GM18511 (cell line): ENCODE measurements at regions not wholly inside any gene's neighbourhood (a gene's known extent, or its start where the extent isn't known, plus 50 kb on each side); places are given as distances from the start of the nearest gene placed in this dataset.
"Not testable (repeated sequence)": the region's sequence is repeated elsewhere in the genome, so short reads cannot be mapped to it uniquely, and the experiment has no call there.

Experiments used
- ATAC-seq: cut with Tn5 transposase; IDR thresholded peaks from one replicate; pipeline ENCODE4 v1.9.1; 2021; ENCODE audit warnings: mild to moderate bottlenecking, moderate library complexity; ENCODE audit not compliant: unreplicated experiment

- no peak for ATAC-seq
Observed at GRCh38 chr3:144499001-144499930, 527.6 kb downstream of the DIPK2A start.

DNA sequence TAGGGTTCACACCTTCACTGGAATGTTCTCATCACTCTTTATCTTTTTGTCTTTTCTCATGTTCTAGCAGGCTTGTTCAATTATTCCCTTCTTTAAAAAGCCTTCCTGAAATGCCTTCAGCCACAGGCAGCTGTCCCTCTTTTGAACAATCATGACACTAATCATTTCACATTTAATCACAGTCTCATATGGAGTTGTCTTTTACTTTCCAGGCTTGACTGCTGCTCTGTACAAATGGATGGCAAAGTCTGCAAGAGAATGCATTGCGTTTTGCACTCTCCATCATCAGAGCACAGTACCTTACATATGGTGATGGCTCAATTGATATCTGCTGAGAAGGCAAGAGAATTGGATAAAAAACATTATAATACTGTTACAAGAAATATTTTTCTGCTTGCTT is 529.8 kb downstream of the DIPK2A start:
- ATAC-seq: no peak

DNA sequence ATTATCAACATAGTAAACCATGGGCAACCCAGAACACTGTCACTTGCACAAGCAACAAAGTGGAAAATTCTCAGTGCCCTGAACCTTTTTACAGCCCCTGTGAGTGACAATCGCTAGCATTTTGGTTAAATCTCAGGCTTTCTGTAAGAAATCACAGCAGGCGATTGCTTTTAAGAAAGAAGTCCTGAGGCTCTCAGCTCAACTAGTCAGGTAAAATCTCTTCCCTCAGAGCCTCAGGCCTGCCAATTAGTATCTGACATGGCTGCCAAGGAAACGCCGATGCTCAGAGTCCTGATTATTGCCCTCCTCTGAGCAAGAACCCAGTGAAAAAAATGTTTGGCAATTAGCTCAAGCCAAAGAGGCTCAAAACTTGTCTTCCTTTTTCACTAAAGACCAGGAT is 530.8 kb downstream of the DIPK2A start:
- no peak for ATAC-seq

GRCh38 chr3:144506375-144506774 is 534.8 kb downstream of the DIPK2A start:
- not testable (repeated sequence) for ATAC-seq

GRCh38 chr3:144511346-144511745 is 539.7 kb downstream of the DIPK2A start:
- no peak for ATAC-seq

DNA sequence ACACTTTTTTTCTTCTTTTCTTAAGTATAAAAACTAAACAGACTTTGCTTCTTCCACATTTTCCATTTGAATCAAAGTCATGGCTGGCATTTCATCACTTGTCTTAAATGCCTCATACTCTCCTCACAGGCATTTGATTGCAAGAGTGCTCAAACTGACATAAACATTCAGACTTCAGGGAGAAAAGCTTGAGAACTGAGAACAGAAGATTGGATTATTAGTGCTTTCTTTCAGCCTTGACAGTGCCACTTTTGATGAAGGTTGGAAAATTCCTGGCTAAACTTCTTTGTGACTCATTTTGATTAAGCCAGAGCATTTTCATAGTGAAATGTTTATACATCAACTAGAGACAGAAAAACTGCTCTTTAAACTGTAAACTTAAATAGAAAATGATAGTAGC is 544.4 kb downstream of the DIPK2A start:
- no peak for ATAC-seq

DNA sequence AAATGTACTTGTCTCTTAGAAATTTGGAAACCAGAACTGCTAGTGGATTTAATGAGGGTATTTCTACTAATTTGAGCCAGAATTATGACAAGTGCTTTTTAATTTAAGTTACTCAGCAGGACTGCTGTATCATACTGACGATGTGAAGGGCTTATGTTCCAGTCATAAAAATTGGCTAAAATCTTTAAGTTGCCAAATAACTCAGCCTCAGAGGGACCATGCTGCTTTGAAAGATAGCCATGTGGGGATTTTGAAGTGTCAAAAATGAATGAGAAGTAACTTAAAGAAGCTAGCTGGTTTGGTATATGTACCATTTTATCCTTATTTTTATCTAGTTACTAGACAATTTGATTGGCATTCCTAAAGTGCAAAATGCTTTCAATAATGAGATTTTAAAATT is 545.0 kb downstream of the DIPK2A start:
- no peak for ATAC-seq

DNA sequence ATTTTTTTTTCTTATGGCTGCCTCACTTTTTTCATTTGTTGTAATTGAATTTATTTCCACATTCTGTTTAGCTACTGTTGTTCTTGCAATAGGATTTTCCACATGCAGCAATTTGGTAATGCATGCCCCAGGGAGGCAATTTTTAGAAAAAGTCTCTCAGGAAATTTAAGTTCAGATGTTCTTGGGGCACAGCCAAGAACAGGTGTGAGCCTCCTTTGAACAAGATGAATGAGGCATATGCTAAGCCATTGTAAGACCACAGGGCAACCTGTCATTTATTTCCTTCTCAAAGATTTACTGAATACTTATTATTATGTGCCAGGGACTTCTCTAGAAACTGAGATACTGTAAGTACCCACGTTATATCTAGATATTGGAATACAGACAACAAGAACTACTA is 549.5 kb downstream of the DIPK2A start:
- no peak for ATAC-seq

DNA sequence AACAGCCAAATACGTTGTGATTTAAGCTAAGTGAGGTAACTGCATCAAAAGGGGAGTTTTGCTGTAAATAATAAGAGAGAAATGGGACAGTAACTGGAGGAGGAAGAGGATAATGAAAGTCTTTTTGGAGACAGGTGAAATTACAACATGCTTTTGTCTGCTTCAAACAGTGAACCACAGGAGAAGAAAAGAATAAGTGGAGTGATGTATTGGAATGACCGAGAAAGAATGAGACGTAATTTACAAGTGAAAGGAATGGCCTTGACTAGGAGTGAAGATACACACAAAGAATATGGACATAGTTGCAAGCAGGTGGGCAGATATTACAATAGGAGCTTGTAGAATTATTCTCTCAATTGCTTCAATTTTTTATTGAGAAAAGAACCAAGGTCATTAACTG is 550.8 kb downstream of the DIPK2A start:
- no peak for ATAC-seq

- ATAC-seq: no peak
Observed at GRCh38 chr3:144523396-144523795, 551.8 kb downstream of the DIPK2A start.

DNA sequence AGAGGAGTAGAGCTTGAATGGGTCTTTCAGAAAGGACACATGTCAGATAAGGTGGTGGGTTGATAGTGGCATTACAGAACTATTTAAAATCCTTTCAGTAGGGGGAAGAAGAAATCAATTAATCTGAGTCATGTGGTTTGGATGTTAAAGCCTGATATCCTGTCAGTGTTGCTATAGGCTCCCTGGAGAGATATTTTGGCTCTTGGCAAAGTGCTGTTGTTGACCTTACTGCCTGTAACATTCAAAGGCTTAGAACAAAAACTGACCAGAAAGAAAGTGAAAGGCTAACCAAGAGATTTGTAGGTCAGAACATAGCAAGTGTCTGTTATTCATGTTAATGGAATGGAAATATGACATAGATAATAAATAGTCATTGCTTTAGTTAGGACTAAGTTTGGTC is 552.9 kb downstream of the DIPK2A start:
- ATAC-seq: no peak

GRCh38 chr3:144529566-144529965 is 557.9 kb downstream of the DIPK2A start:
- ATAC-seq: no peak

DNA sequence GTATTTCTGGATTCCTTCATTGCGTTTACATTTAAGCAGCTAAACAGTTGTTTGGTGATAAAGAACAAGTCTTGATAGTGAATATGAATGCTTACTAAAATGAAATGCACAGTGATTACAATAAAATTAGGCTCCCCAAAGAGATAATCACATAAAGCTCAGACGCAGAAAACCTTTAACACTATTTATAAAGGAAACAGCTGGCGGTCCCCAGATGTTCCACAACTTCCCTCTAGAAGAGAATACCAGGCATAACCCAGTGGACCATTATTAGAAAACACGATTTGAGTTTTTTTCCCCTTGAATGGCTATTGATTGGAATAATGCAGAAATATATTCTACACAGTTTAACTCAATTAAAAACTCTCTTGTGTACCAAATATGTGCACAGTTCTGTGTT is 573.2 kb downstream of the DIPK2A start:
- no peak for ATAC-seq

DNA sequence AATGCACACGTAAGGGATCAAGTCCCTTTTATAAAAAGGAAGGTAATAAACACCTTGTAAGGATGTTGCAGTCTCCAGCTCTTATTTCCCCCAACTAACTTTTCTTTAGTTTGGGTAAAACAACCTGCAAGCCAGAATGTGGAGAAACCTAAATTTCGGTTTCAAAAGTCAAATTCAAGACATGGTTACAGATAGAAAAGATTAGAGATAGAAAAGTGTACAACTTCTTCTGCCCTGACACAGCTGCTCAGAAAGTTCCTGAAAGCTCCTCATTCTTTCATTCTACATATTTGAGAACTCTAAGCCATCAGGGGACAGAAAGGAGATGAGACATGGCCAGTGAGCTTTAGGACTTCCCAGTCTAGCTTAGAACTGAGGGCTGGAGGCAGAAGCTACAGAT is 574.9 kb downstream of the DIPK2A start:
- ATAC-seq: no peak

GRCh38 chr3:144548346-144548745 is 576.7 kb downstream of the DIPK2A start:
- no peak for ATAC-seq

DNA sequence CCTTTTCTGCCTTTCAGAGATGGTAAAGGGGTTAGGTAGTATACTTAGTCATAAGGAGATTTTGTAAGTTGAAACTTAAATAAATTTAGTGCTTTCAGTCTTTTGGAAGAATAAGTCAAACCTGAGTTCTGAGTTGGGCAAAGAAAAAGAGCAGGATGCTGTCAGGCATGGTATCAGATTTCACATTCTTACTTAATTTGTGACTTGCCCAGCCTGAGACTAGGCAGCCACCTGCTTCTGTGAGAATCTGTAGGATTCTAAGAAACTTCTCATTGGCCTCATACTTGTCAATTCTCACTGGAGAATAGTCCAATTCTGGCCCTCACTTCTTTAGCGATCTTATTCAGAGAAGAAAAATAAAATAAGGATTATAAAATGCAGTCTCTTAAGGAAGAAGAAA is 577.5 kb downstream of the DIPK2A start:
- ATAC-seq: no peak

GRCh38 chr3:144552346-144553057 is 580.9 kb downstream of the DIPK2A start:
- no peak for ATAC-seq

- ATAC-seq: no peak
Observed at GRCh38 chr3:144553301-144553700, 581.7 kb downstream of the DIPK2A start.

- no peak for ATAC-seq
Observed at GRCh38 chr3:144554889-144555288, 583.3 kb downstream of the DIPK2A start.

- ATAC-seq: peak; percentile 91
Observed at GRCh38 chr3:144556392-144556791, 584.8 kb downstream of the DIPK2A start.

DNA sequence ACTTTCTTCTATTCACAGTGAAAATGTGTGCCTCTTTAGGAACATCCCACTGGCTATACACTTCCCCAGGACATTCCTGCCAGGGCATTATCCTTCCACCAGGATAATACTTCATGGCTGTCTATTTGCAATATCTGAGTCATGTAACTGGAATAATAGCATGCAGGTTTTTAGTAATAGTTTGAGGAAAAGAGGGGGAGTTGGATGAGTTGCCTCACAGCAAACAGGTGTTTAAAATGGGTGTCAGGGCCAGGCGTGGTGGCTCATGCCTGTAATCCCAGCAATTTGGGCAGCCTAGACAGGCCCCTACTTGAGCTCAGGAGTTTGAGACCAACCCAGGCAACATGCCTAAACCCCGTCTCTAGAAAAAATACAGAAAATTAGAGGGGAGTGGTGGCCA is 585.9 kb downstream of the DIPK2A start:
- no peak for ATAC-seq

DNA sequence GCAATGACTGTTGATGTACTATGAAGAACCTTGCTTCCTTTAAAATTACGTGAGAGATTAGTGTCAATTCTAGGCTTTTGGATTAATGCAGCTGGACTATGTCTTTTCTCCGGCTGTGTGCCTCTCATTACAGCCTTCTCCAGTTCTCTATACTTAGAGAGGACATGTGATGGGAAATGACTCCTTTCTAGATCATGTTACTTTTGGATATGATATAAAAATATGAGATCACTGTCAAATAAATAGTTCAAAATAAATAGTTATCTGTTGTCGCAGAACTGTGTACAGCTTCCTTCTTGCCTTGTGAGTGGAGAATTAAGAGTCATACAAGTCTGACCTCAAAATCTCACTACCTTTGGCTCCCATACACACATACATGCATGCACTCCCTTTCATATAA is 592.4 kb downstream of the DIPK2A start:
- no peak for ATAC-seq
